ENCODE measurements at regions not wholly inside any gene's neighbourhood (a gene's known extent, or its start where the extent isn't known, plus 50 kb on each side); places are given as distances from the start of the nearest gene placed in this dataset.

DNA sequence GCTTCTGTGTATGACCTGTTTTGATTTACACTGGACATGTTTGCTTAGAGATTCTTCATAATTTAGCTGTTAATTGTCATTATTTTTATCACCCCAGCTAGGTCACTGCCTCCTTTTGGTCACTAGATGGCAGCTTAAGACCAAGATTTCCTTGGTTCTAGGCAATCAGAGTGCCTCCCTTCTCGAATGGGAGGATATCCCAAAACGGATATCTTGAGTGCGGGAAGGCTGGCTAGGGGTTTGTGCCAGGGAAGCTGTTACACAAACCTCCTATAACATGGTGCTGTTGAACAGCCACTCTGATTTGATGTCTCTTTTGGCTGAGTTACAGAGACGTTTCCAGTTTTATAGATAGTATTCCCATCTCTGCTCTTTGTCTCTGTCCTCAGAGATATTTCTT is 283.5 kb downstream of the S1PR1 start:
- no peak overlapping the region for H2AFZ ChIP-seq (ENCODE audit: low read depth, low read length)
- dilution Hi-C loops (cut with MboI; ENCODE audit: extremely low pct_ligation_motif_present, low sequenced_read_pairs): no loop called here

DNA sequence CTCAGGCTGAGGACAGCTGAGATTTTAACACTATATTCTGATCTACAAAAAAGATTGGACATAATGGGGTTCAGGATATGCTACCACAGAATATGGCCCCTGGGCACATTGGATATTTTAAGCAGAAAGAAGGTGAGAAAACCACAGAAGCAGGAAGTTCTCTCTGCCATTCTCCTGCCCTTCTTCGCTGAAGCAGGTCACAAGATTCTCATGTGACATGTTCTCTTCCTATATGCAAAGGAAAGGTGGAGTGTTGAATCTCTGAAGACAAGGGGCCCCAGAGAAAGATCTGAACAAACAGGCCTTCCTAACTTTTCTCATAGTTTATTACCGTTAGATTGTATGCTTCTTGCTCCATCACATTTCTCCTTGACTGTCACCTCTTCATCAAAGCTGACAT is 285.7 kb downstream of the S1PR1 start:
- no TSS peak for BruUV-seq (replicated peaks)

More for the DNA sequence above, 283.5 kb downstream of the S1PR1 start:
- ChIA-PET CTCF (interaction anchor here (0.6 to 3.6 kb wide), 28 partner anchors 10 to 1997 kb away, joined by 3 to 46 read pairs (median 5); no protein-coding TSS in a partner anchor), POLR2A (no interaction called here)
- no peaks in the 10 kb centered on the region for H3K9me3 ChIP-seq (replicated peaks; ENCODE audit: control insufficient read depth, insufficient read depth, low read length)
- no peak overlapping the region for H3K4me2 ChIP-seq (ENCODE audit: insufficient read depth, low read length)
- intact Hi-C loops (cut with micrococcal nuclease): loop anchor here (1.0 to 5.0 kb wide), 7 partner anchors 47 to 1997 kb away; no protein-coding TSS in a partner anchor
- no peaks in the 10 kb centered on the region for H3K9me1 ChIP-seq (replicated peaks; ENCODE audit: control insufficient read depth, extremely low read depth, insufficient read depth, low read length)
- H3K9ac ChIP-seq (replicated peaks; ENCODE audit: extremely low read depth, insufficient read depth, low read length): no peak overlapping the region
- no peak overlapping the region for H3K27ac ChIP-seq (ENCODE audit: insufficient read depth, low read depth, low read length)
- no TSS peak for BruUV-seq (replicated peaks)
- DNase-seq (ENCODE audit: low read depth, low spot score): peak; percentile 57
- FAIRE-seq: peak; percentile 76
- no peaks in the 10 kb centered on the region for H3K36me3 ChIP-seq (ENCODE audit: control insufficient read depth in 2 of 2, extremely low read depth in 1 of 2, insufficient read depth in 2 of 2, low read length in 2 of 2)
- no peaks in the 10 kb centered on the region for H4K20me1 ChIP-seq (replicated peaks; ENCODE audit: control insufficient read depth, extremely low read depth, insufficient read depth, low read length)
- peaks cover 2 to 3% of the 10 kb centered on the region in 2 experiments for H3K27me3 ChIP-seq (ENCODE audit: control insufficient read depth in 2 of 2, insufficient read depth in 2 of 2, low read length in 2 of 2)
- no peaks in the 10 kb centered on the region for H3K79me2 ChIP-seq (ENCODE audit: control insufficient read depth, insufficient read depth, low read length)
- no peaks in the 10 kb centered on the region for H3K4me1 ChIP-seq (ENCODE audit: control insufficient read depth, extremely low read depth, insufficient read depth, low read length)
- no peak for TF ChIP-seq GATA2 (IDR thresholded peaks at IDR 0.05; ENCODE audit: insufficient read depth, insufficient read length, low read depth, low read length)
- TF ChIP-seq, protein P1, sequence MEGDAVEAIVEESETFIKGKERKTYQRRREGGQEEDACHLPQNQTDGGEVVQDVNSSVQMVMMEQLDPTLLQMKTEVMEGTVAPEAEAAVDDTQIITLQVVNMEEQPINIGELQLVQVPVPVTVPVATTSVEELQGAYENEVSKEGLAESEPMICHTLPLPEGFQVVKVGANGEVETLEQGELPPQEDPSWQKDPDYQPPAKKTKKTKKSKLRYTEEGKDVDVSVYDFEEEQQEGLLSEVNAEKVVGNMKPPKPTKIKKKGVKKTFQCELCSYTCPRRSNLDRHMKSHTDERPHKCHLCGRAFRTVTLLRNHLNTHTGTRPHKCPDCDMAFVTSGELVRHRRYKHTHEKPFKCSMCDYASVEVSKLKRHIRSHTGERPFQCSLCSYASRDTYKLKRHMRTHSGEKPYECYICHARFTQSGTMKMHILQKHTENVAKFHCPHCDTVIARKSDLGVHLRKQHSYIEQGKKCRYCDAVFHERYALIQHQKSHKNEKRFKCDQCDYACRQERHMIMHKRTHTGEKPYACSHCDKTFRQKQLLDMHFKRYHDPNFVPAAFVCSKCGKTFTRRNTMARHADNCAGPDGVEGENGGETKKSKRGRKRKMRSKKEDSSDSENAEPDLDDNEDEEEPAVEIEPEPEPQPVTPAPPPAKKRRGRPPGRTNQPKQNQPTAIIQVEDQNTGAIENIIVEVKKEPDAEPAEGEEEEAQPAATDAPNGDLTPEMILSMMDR (IDR thresholded peaks at IDR 0.05; ENCODE audit: extremely low read depth in 1 of 2, insufficient read depth in 1 of 2, low read depth in 1 of 2, low read length in 2 of 2): peak; percentile 62 to 71
- H3K4me3 ChIP-seq (replicated peaks in 1 of 3; ENCODE audit: insufficient read depth in 1 of 3, low read depth in 1 of 3, low read length in 3 of 3): no peak overlapping the region

More for the DNA sequence above, 285.7 kb downstream of the S1PR1 start:
- Histone ChIP-seq H3K27me3 (ENCODE audit: control insufficient read depth in 2 of 2, insufficient read depth in 2 of 2, low read length in 2 of 2) (peaks cover 1 to 2% of the 10 kb centered on the region in 2 experiments), H3K9ac (replicated peaks; ENCODE audit: extremely low read depth, insufficient read depth, low read length) (no peak overlapping the region), H3K9me3 (replicated peaks; ENCODE audit: control insufficient read depth, insufficient read depth, low read length) (no peaks in the 10 kb centered on the region), H3K4me3 (replicated peaks in 1 of 3; ENCODE audit: insufficient read depth in 1 of 3, low read depth in 1 of 3, low read length in 3 of 3) (no peak overlapping the region), H3K36me3 (ENCODE audit: control insufficient read depth in 2 of 2, extremely low read depth in 1 of 2, insufficient read depth in 2 of 2, low read length in 2 of 2) (no peaks in the 10 kb centered on the region), H2AFZ (ENCODE audit: low read depth, low read length) (no peak overlapping the region), H3K79me2 (ENCODE audit: control insufficient read depth, insufficient read depth, low read length) (no peaks in the 10 kb centered on the region), H3K4me1 (ENCODE audit: control insufficient read depth, extremely low read depth, insufficient read depth, low read length) (no peaks in the 10 kb centered on the region), H3K4me2 (ENCODE audit: insufficient read depth, low read length) (no peak overlapping the region), H3K27ac (ENCODE audit: insufficient read depth, low read depth, low read length) (no peak overlapping the region), H4K20me1 (replicated peaks; ENCODE audit: control insufficient read depth, extremely low read depth, insufficient read depth, low read length) (no peaks in the 10 kb centered on the region), H3K9me1 (replicated peaks; ENCODE audit: control insufficient read depth, extremely low read depth, insufficient read depth, low read length) (no peaks in the 10 kb centered on the region)
- ChIA-PET CTCF (interaction anchor here (0.6 to 3.6 kb wide), 4 partner anchors 12 to 1939 kb away, joined by 3 to 46 read pairs (median 20); no protein-coding TSS in a partner anchor), POLR2A (no interaction called here)
- DNase-seq (ENCODE audit: low read depth, low spot score) (no peak), FAIRE-seq (no peak)
- TF ChIP-seq, protein P2, sequence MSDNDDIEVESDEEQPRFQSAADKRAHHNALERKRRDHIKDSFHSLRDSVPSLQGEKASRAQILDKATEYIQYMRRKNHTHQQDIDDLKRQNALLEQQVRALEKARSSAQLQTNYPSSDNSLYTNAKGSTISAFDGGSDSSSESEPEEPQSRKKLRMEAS (IDR thresholded peaks at IDR 0.05; ENCODE audit: insufficient read depth, insufficient read length): no peak
- no peak for TF ChIP-seq MYC (IDR thresholded peaks at IDR 0.05; ENCODE audit: low read depth, low read length)
- no peak for TF ChIP-seq FOS (IDR thresholded peaks at IDR 0.05; ENCODE audit: borderline replicate concordance, insufficient read depth, low read length)
- TF ChIP-seq JUN (IDR thresholded peaks at IDR 0.05; ENCODE audit: borderline replicate concordance, insufficient read depth, insufficient read length, low read depth): no peak
- TF ChIP-seq POLR2A (IDR thresholded peaks at IDR 0.05; ENCODE audit: low read depth, low read length): no peak
- intact Hi-C loops (cut with micrococcal nuclease): loop anchor here (5.0 kb wide), 2 partner anchors 1940 to 1995 kb away; no protein-coding TSS in a partner anchor
- dilution Hi-C loops (cut with MboI; ENCODE audit: extremely low pct_ligation_motif_present, low sequenced_read_pairs): no loop called here
